Neural progenitor cell (in vitro differentiated cells): ENCODE measurements at regions not wholly inside any gene's neighbourhood (a gene's known extent, or its start where the extent isn't known, plus 50 kb on each side); places are given as distances from the start of the nearest gene placed in this dataset.
"Not testable (repeated sequence)": the region's sequence is repeated elsewhere in the genome, so short reads cannot be mapped to it uniquely, and the experiment has no call there.

Source experiments
- DNase-seq: peaks from one replicate; pipeline ENCODE4 v3.0.0-alpha.2; 2016; ENCODE audit warnings: low spot score
- H2AFZ ChIP-seq: fragments of 200-600 bp; sonication (generic); replicated peaks from 2 replicates; pipeline ENCODE4 v1.6.1; 2016; ENCODE audit warnings: antibody characterized with exemption
- H3F3A ChIP-seq: fragments of 200-600 bp; sonication (generic); 2 replicates; pipeline ENCODE4 v1.6.1; 2016; ENCODE audit warnings: antibody characterized with exemption, low read depth
- H3K27ac ChIP-seq: fragments of 200-600 bp; sonication (generic); 2 replicates; pipeline ENCODE4 v1.5.1; 2016; ENCODE audit warnings: mild to moderate bottlenecking
- H3K27me3 ChIP-seq: fragments of 200-600 bp; sonication (generic); 2 replicates; pipeline ENCODE4 v1.6.1; 2016; ENCODE audit warnings: mild to moderate bottlenecking, moderate library complexity
- H3K36me3 ChIP-seq: fragments of 200-600 bp; sonication (generic); 2 replicates; pipeline ENCODE4 v1.5.1; 2016
- H3K4me1 ChIP-seq: fragments of 200-600 bp; sonication (generic); 2 replicates; pipeline ENCODE4 v1.6.1; 2016; ENCODE audit warnings: mixed run types
- H3K4me2 ChIP-seq: fragments of 200-600 bp; sonication (generic); 2 replicates; pipeline ENCODE4 v1.6.1; 2016
- H3K4me3 ChIP-seq: fragments of 200-600 bp; sonication (generic); 2 replicates; pipeline ENCODE4 v1.5.1; 2016
- H3K79me2 ChIP-seq: fragments of 200-600 bp; sonication (generic); 2 replicates; pipeline ENCODE4 v1.6.1; 2016; ENCODE audit warnings: low read depth
- H3K9ac ChIP-seq: fragments of 200-600 bp; sonication (generic); 2 replicates; pipeline ENCODE4 v1.6.1; 2016
- H3K9me3 ChIP-seq: fragments of 200-600 bp; sonication (generic); 2 replicates; pipeline ENCODE4 v1.5.1; 2016; ENCODE audit warnings: low read depth
- H4K20me1 ChIP-seq: fragments of 200-600 bp; sonication (generic); 2 replicates; pipeline ENCODE4 v1.6.1; 2016; ENCODE audit warnings: low read depth
- H3K27ac Mint-ChIP-seq: 3 replicates; pipeline ENCODE4 v1.8.0; 2021; ENCODE audit warnings: mixed read lengths
- H3K27me3 Mint-ChIP-seq: 2 replicates; pipeline ENCODE4 v1.8.0; 2022; ENCODE audit warnings: low read depth, mild to moderate bottlenecking, inconsistent platforms, moderate library complexity, mixed read lengths; ENCODE audit not compliant: insufficient read depth
- H3K36me3 Mint-ChIP-seq: 3 replicates; pipeline ENCODE4 v1.8.0; 2021; ENCODE audit warnings: mixed read lengths
- H3K4me1 Mint-ChIP-seq: 3 replicates; pipeline ENCODE4 v1.8.0; 2021; ENCODE audit warnings: mixed read lengths
- H3K4me3 Mint-ChIP-seq: 3 replicates; pipeline ENCODE4 v1.8.0; 2021; ENCODE audit warnings: mild to moderate bottlenecking, moderate library complexity, mixed read lengths
- H3K9me3 Mint-ChIP-seq: 3 replicates; pipeline ENCODE4 v1.8.0; 2020; ENCODE audit warnings: mixed read lengths
- EZH2 ChIP-seq: fragments of 200-600 bp; sonication (generic); IDR thresholded peaks from 2 replicates; pipeline ENCODE4 v1.6.1; 2017; ENCODE audit warnings: antibody characterized with exemption, mild to moderate bottlenecking, moderate library complexity
- EZH2phosphoT487 ChIP-seq: fragments of 200-600 bp; sonication (generic); IDR thresholded peaks from 2 replicates; pipeline ENCODE4 v1.6.1; 2017; ENCODE audit warnings: antibody characterized with exemption
- TF ChIP-seq, protein P1 (sequence below): fragments of 200-600 bp; sonication (generic); IDR thresholded peaks from 2 replicates; pipeline ENCODE4 v1.5.1; 2017; ENCODE audit warnings: antibody characterized with exemption, mild to moderate bottlenecking

DNA sequence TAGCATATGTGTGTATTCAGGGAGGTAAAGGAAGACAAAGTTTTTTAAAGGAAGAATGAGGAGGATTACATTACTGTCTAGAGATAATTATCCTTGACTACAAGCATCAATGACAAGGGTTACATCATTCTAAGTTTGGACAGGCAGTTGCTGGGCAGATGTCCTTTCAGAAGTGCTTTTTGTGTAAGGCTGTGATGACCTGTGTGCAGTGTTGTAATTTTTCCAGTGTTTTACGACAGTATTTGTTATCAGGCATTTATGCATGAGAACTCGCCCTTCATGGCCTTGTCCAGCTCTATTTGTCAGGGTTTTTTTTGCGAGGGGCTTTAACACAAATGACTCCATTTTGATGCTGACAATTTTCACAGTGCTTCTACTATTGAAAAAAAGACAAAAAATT lies 658.3 kb upstream of the NXPH2 start:
- no peak overlapping the region for H3K27ac ChIP-seq
- no peaks in the 10 kb centered on the region for H3K9me3 ChIP-seq
- H3K36me3 Mint-ChIP-seq, result no peaks in the 10 kb centered on the region
- no peak overlapping the region for H2AFZ ChIP-seq
- TF ChIP-seq EZH2phosphoT487 (no peak), EZH2 (no peak)
- TF ChIP-seq, protein P1, sequence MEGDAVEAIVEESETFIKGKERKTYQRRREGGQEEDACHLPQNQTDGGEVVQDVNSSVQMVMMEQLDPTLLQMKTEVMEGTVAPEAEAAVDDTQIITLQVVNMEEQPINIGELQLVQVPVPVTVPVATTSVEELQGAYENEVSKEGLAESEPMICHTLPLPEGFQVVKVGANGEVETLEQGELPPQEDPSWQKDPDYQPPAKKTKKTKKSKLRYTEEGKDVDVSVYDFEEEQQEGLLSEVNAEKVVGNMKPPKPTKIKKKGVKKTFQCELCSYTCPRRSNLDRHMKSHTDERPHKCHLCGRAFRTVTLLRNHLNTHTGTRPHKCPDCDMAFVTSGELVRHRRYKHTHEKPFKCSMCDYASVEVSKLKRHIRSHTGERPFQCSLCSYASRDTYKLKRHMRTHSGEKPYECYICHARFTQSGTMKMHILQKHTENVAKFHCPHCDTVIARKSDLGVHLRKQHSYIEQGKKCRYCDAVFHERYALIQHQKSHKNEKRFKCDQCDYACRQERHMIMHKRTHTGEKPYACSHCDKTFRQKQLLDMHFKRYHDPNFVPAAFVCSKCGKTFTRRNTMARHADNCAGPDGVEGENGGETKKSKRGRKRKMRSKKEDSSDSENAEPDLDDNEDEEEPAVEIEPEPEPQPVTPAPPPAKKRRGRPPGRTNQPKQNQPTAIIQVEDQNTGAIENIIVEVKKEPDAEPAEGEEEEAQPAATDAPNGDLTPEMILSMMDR, result no peak
- H3K4me1 Mint-ChIP-seq, result no peaks in the 10 kb centered on the region
- H3K4me2 ChIP-seq, result no peak overlapping the region
- no peaks in the 10 kb centered on the region for H3F3A ChIP-seq
- H3K4me3 ChIP-seq, result no peak overlapping the region
- no peaks in the 10 kb centered on the region for H3K9me3 Mint-ChIP-seq
- no peaks in the 10 kb centered on the region for H4K20me1 ChIP-seq
- no peaks in the 10 kb centered on the region for H3K27me3 ChIP-seq
- no peak overlapping the region for H3K9ac ChIP-seq
- H3K36me3 ChIP-seq, result no peaks in the 10 kb centered on the region
- no peaks in the 10 kb centered on the region for H3K79me2 ChIP-seq
- H3K27ac Mint-ChIP-seq, result no peak overlapping the region
- no peaks in the 10 kb centered on the region for H3K4me1 ChIP-seq
- no peaks in the 10 kb centered on the region for H3K27me3 Mint-ChIP-seq
- no peak overlapping the region for H3K4me3 Mint-ChIP-seq
- no peak for DNase-seq

DNA sequence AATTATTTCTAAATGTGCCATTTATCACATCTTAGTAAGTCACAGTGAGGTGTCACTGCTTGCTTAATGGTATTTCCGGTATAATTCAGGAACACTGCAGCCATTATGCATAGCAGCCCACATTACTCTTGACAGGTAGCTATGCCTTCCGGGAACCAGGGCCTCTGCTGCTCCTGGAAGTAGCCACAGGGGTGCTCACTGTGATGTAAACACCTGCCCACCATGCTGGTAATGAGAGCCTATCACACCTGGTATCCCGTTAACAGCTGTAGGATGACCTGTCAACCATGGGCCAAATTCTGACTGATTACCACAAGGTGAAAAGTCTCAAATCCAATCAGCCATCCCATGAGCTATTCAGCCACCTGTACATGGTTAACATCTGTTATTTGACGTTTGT lies 647.0 kb upstream of the NXPH2 start:
- no peaks in the 10 kb centered on the region for H4K20me1 ChIP-seq
- no peak for DNase-seq
- H3K9me3 Mint-ChIP-seq, result no peaks in the 10 kb centered on the region
- TF ChIP-seq EZH2phosphoT487 (no peak), EZH2 (no peak)
- TF ChIP-seq, protein P1, result no peak
- H3K27ac ChIP-seq, result no peak overlapping the region
- no peaks in the 10 kb centered on the region for H3K79me2 ChIP-seq
- no peaks in the 10 kb centered on the region for H3K36me3 ChIP-seq
- no peak overlapping the region for H3K27ac Mint-ChIP-seq
- H2AFZ ChIP-seq, result no peak overlapping the region
- H3K27me3 Mint-ChIP-seq, result peaks cover 6% of the 10 kb centered on the region
- H3K4me1 Mint-ChIP-seq, result no peaks in the 10 kb centered on the region
- H3F3A ChIP-seq, result no peaks in the 10 kb centered on the region
- no peak overlapping the region for H3K4me3 Mint-ChIP-seq
- H3K9me3 ChIP-seq, result no peaks in the 10 kb centered on the region
- no peaks in the 10 kb centered on the region for H3K36me3 Mint-ChIP-seq
- no peak overlapping the region for H3K4me3 ChIP-seq
- no peaks in the 10 kb centered on the region for H3K27me3 ChIP-seq
- H3K4me1 ChIP-seq, result no peaks in the 10 kb centered on the region
- no peak overlapping the region for H3K4me2 ChIP-seq
- no peak overlapping the region for H3K9ac ChIP-seq

DNA sequence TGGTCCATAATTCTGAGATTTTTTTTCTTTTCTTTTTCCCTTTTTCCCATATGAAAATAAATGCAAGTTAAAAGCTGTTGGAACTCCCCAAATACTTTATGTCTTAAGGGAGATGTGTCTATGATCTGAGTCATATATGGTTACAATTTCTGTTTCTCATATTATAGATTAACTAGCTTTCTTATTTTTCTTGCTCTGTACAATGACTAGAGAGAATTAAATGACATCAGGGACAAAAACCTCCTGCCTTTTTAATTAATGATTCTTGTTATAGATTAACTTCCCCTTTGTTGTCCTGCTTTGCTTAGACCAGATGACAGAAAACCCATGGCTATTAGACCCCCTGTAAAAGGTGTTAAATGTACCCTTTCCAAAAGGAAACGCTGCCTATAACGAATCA lies 643.9 kb upstream of the NXPH2 start:
- no peaks in the 10 kb centered on the region for H3K9me3 Mint-ChIP-seq
- H3K27ac Mint-ChIP-seq, result no peak overlapping the region
- no peak overlapping the region for H3K4me2 ChIP-seq
- H3K4me1 Mint-ChIP-seq, result no peaks in the 10 kb centered on the region
- no peak overlapping the region for H3K4me3 ChIP-seq
- H3K36me3 Mint-ChIP-seq, result no peaks in the 10 kb centered on the region
- H3K36me3 ChIP-seq, result no peaks in the 10 kb centered on the region
- H3F3A ChIP-seq, result no peaks in the 10 kb centered on the region
- TF ChIP-seq EZH2 (no peak), EZH2phosphoT487 (no peak)
- TF ChIP-seq, protein P1, result no peak
- no peak overlapping the region for H3K27ac ChIP-seq
- no peaks in the 10 kb centered on the region for H4K20me1 ChIP-seq
- H3K4me1 ChIP-seq, result no peaks in the 10 kb centered on the region
- H3K27me3 Mint-ChIP-seq, result peaks cover 6% of the 10 kb centered on the region
- H3K79me2 ChIP-seq, result no peaks in the 10 kb centered on the region
- no peaks in the 10 kb centered on the region for H3K9me3 ChIP-seq
- H3K9ac ChIP-seq, result no peak overlapping the region
- H3K27me3 ChIP-seq, result no peaks in the 10 kb centered on the region
- DNase-seq, result no peak
- H3K4me3 Mint-ChIP-seq, result no peak overlapping the region
- H2AFZ ChIP-seq, result no peak overlapping the region

DNA sequence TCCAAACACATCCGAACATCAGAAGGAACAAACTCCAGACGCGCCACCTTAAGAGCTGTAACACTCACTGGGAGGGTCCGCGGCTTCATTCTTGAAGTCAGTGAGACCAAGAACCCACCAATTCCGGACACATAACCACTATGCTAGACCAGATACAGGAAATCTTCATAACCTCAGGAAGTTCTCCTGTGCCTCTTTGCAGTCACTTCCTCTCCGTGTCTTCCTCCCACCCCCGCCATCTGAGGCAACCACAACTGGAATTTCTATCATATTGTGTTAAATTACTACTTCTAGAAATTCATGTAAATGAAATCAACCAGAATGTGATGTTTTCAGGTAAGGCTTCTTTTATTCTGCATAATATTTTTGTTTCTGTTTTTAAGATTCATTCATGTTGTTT lies 631.0 kb upstream of the NXPH2 start:
- Histone ChIP-seq H3K79me2 (no peaks in the 10 kb centered on the region), H3K36me3 (no peaks in the 10 kb centered on the region), H3K27me3 (no peaks in the 10 kb centered on the region), H3K27ac (no peak overlapping the region), H2AFZ (no peak overlapping the region), H3K4me1 (no peaks in the 10 kb centered on the region), H3K9ac (no peak overlapping the region), H3K9me3 (peaks cover 3% of the 10 kb centered on the region), H3F3A (no peaks in the 10 kb centered on the region), H3K4me3 (no peak overlapping the region), H3K4me2 (no peak overlapping the region), H4K20me1 (no peaks in the 10 kb centered on the region)
- H3K27ac Mint-ChIP-seq, result no peak overlapping the region
- H3K36me3 Mint-ChIP-seq, result no peaks in the 10 kb centered on the region
- no peaks in the 10 kb centered on the region for H3K27me3 Mint-ChIP-seq
- H3K4me3 Mint-ChIP-seq, result no peak overlapping the region
- TF ChIP-seq EZH2phosphoT487, result no peak
- no peak for TF ChIP-seq EZH2
- TF ChIP-seq, protein P1, result no peak
- no peaks in the 10 kb centered on the region for H3K4me1 Mint-ChIP-seq
- H3K9me3 Mint-ChIP-seq, result peaks cover 3% of the 10 kb centered on the region
- DNase-seq, result no peak

DNA sequence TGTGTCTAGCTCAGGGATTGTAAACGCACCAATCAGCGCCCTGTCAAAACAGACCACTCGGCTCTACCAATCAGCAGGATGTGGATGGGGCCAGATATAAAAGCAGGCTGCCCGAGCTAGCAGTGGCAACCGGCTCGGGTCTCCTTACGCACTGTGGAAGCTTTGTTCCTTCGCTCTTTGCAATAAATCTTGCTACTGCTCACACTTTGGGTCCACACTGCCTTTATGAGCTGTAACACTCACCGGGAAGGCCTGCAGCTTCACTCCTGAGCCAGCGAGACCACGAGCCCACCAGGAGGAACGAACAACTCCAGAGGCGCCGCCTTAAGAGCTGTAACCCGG lies 630.6 kb upstream of the NXPH2 start:
- not testable (repeated sequence) for H2AFZ ChIP-seq, H3K4me1 ChIP-seq, H3K27ac Mint-ChIP-seq, H3K4me3 Mint-ChIP-seq, H3K4me2 ChIP-seq, H3K27ac ChIP-seq, H3K79me2 ChIP-seq, H3K4me1 Mint-ChIP-seq, H3F3A ChIP-seq, H3K9ac ChIP-seq, H3K27me3 ChIP-seq, H3K36me3 Mint-ChIP-seq, H3K9me3 ChIP-seq, H3K4me3 ChIP-seq, DNase-seq, H3K36me3 ChIP-seq, H3K9me3 Mint-ChIP-seq, H4K20me1 ChIP-seq, H3K27me3 Mint-ChIP-seq
